Thyroid gland (tissue), 4 donors: ENCODE measurements at regions not wholly inside any gene's neighbourhood (a gene's known extent, or its start where the extent isn't known, plus 50 kb on each side); places are given as distances from the start of the nearest gene placed in this dataset.

Source experiments
- CTCF ChIP-seq, 6 experiments: fragments of 200-600 bp in 3 of 6; fragments of 450-650 bp in 3 of 6; sonication (generic) in 3 of 6; IDR thresholded peaks; one replicate each; pipeline ENCODE4 v1.5.1; 2016 to 2019; ENCODE audit warnings: antibody characterized with exemption in 6 of 6, mild to moderate bottlenecking in 2 of 6, inconsistent platforms in 1 of 6, moderate library complexity in 1 of 6
- POLR2A ChIP-seq, 2 donors: fragments of 450-650 bp; IDR thresholded peaks; one replicate each; pipeline ENCODE4 v1.6.1; 2017; ENCODE audit warnings: antibody characterized with exemption in 2 of 2, mild to moderate bottlenecking in 2 of 2, moderate library complexity in 1 of 2

DNA sequence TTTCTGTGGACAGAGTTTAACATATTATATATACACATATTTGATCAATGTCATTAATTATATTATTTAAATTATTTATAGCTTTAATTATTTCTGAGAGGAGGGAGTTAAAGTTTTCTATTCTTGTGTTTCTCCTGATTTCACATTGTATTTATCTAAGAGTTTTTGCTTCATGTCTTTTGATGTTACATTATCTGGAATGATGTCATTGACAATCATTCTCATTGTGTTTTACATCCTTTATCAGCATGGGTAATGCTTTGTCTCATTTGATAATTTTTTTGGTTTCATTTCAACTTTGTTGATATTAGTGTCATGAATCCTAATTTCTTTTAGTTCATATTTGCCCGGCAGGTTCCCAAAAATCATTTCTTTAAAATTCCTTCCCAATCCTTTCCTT is 56.7 kb upstream of the TOX2 start:
- no peak for TF ChIP-seq CTCF (IDR thresholded peaks at IDR 0.05)
- TF ChIP-seq POLR2A (IDR thresholded peaks at IDR 0.05), result no peak
